ENCODE measurements at regions not wholly inside any gene's neighbourhood (a gene's known extent, or its start where the extent isn't known, plus 50 kb on each side); places are given as distances from the start of the nearest gene placed in this dataset.
A peak's percentile ranks its signal among the peaks of the same experiment; 100 is the strongest.

DNA sequence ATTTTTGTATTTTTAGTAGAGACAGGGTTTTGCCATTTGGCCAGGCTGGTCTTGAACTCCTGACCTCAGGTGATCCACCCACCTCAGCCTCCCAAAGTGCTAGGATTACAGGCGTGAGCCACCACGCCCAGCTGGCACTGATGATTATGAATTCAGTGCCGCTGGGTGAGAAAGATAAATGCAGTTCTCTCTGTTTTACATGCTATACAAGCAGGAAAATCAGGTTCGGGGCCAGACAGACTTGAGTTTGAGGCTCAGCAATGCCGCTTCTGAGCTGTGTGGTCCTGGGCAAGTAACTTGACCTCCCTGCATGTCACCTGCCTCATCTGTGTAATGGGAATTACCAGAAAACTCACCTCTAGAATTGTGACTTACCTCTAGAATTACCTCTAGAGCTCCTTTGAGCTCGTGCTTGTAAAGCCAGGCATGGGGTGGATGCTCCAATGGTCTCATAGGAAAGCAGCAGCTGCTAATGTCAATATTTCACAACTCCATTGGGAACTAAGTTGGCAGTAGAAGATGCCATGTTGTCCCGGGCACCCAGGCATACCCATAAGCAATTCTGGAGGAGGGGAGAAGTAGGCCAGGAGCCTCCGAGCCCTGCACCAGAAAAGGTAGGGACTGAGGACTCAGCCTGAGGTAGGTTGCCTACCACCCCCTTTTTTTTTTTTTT, 119.8 kb upstream of the SLC25A33 start:
- no peak for DNase-seq (ENCODE audit: low read depth)

DNA sequence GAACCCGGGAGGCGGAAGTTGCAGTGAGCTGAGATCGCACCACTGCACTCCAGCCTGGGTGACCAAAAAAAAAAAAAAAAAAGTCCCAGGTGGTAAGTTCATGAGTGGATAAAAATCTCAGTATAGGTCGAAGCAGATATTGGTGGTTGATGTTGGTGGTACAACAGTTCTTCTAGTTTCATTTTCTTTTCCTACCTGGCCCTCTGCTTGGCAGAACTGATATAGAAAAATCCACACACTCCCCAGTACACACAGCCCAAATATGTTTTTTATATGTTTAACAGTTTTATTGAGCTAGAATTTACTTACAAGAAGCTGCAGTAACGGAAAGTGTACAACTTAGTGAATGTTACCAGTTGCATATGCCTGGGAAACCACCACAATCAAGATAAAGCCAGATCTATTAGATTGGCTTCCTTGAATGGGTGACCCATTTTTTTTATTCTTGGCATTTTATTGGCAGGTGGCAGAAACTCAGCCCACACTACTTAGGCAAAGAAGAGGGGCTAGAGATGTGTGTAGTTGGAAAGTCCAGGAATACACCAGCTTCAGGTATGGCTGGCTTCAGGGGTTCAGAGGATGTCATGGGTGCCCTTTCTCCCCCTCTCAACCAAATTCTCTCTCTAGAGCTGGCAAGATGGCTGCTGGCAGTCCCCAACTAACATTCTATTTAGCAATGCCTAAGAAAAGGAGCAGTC, 118.3 kb upstream of the SLC25A33 start:
- no peak for DNase-seq (ENCODE audit: low read depth)

DNA sequence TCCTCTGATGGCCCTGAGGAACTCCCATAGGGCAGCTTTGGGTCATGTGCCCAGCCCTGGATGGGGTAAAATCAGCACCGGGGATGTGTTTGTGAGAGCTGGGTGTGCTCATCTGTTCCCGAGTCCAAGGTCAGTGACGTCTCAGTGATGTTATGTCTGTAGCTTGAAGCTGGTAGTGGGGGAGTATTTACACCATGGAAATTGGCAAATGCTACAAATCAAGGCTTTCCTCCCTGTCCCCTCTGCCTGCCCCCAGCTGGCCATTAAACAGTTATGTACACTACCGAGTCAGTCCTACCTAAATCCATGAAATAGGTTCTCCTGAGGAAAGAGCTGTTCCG, 117.8 kb upstream of the SLC25A33 start:
- DNase-seq (ENCODE audit: low read depth): no peak

DNA sequence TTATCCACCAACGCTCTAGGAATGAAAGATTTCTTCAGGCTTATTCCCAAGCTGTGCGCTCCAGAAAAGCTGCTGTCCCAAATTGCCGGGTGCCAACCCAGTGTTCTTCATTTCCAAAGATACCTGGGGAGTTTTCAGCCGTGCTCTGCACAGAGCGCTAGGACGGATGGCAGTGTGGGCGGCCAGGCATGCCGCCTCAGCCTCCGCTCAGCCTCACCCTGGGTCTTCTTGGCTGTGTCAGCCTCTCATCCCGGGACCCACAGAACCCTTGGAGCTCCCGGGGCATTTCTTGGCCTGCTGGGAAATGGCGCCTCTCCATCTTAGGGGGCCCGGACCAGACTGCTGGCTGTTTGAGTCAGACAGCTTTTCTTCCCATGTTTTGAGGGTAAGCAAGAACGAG, 116.9 kb upstream of the SLC25A33 start:
- no peak for DNase-seq (ENCODE audit: low read depth)

DNA sequence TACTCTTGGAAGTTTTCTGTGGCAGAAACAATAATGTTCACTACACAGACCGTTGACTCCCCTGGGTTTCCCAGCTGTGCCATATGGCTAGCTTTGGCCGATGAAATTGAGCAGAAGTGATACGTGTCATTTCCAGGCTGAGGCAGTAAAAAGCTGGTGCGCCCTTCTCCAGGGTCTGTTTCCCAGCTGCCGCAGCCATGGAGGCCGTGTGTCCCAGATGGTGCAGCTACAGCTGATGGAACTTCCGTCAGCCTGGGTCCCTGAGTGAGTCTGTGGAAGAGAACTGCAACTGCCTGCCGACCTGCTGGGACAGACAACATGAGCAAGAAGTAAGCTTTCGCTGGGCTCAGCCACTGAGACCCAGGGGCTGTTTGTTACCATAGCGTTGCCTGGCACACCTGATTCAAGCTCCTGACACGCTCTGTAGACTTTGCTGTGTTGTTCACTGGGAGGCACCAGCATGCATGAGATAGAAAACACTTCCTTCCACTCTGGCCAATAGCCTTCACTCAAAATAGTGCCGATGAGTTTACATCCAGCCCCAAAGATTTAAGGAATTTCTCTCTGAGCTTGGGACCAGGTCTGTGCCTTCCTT, 116.3 kb upstream of the SLC25A33 start:
- DNase-seq (ENCODE audit: low read depth): no peak

DNA sequence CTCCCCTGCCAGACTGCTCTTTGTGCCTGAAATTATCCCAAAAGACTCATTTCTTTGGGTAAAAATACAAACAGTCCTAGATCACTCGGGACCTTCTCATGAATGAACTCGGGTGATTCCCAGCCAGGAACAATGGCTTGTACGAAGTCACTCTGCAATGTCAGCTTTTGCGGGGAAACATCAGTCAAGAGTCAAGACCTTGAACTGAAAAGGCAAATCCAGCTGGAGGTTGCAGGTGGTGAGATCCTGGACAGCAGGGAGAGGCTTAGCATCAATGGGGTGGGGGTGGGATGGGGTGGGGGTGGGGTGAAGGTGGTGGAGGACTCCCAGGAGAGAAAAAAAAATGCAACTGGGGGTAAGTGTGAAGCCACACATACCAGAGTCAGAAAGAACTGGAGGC, 115.0 kb upstream of the SLC25A33 start:
- no peak for DNase-seq (ENCODE audit: low read depth)

DNA sequence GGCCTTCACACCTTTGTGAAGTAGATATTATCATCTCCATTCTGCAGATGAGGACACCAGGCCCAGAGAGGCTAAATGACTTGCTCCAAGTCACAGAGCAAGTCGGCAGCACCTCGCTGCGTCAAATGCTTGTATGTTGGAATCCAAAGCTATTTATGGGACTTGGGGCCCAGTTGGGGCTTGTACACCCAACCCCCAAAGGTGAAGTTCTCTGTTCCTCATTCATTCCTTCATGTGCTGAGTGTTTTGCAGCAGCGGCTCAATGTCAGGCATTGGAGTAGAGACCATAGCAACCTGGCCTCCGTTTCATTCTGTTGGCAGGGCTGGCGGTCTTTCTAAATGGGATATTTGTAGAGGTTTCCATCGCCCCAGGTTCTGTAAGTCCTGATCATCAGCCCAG, 113.4 kb upstream of the SLC25A33 start:
- no peak for DNase-seq (ENCODE audit: low read depth)

DNA sequence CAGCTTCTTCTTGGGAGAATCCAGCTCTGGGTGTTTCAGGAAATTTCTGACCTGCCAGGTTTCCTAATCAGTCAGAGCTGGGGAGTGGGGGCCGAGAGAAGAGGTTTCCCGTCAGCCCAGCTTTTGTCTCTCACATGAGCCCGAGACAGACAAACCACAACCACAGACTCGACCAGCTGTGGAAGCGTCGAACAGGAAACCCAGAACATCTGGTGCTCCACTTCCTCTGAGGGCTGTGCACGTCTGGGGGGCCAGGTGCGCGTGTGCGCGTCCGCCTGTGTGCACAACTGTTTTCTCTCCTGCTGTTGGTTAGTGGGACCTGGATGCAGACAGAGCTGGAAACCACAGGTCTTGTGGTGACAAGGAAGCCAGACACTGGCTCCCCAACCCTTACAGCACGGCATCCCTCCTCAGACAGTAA, 113.0 kb upstream of the SLC25A33 start:
- DNase-seq (ENCODE audit: low read depth): no peak

DNA sequence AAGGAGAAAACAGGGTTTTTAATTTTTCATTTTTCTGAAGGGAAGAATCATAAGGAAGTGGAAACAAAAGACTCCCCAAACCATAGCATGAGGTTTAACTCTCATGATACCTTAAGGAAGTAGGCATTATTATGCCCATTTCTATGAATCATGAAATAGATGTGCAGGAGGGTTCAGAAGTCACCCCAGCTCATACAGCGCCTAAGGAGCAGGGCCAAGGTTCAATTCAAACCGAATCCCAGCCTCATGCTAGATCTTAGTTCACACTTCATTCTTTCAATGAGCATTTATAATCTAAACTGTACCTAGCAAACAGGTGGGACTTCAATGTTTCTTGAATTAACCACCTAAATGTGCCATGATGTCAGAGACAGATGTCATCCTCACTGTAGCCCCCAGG, 111.9 kb upstream of the SLC25A33 start:
- no peak for DNase-seq (ENCODE audit: low read depth)

DNA sequence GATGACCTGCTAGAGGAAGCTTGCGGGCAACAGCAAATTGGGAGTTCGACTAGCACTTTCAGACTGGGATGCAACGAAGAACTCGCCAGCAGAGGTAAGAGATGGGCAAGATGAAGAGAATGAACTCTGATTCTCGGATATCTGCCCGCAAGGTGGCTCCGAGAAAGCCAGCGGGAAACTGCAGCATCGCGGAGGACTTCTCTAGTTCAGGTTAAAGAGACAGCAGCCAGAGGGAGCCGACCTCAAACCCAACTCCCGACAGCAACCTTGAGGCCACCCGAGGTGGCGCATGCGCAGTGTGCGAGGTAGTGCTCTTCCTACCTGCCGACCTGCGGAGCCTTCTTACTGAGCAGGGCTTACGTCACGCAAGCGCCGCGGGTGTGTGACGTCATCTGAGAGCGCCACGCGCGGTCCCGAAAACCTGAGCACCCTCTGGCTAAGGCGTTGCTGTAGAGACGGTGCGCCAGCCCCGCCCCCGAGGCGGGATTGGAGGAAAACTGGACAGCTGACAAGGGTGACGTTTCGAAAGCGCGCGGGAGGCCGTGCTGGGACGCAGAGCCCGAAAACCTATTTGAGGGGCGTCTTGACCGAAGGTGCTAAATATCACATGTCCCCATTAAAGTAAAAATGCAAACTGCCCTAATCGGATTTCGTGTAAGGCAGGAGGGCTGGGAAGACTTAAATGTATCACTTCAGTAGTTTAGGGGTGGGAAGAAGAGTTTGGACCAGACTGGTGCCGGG, 110.5 kb upstream of the SLC25A33 start:
- DNase-seq (ENCODE audit: low read depth): peak; percentile 98

DNA sequence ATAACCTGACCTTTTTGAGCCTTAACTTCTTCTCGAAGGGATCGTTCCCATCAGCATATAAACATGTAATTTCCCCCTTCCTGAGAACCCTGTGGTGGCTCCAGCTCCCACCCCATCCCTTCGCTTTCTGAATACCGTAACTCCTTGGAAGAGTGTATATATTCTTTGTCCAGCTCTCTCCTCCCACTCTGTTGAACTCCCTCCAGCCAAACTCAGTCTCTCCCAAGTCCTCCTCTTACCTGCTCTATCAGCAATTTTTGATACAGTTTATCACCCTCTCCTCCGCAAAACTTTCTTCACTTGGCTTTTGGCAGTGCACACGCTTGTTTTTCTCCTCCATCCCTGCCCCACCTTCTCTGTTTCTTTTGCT, 109.9 kb upstream of the SLC25A33 start:
- no peak for DNase-seq (ENCODE audit: low read depth)

DNA sequence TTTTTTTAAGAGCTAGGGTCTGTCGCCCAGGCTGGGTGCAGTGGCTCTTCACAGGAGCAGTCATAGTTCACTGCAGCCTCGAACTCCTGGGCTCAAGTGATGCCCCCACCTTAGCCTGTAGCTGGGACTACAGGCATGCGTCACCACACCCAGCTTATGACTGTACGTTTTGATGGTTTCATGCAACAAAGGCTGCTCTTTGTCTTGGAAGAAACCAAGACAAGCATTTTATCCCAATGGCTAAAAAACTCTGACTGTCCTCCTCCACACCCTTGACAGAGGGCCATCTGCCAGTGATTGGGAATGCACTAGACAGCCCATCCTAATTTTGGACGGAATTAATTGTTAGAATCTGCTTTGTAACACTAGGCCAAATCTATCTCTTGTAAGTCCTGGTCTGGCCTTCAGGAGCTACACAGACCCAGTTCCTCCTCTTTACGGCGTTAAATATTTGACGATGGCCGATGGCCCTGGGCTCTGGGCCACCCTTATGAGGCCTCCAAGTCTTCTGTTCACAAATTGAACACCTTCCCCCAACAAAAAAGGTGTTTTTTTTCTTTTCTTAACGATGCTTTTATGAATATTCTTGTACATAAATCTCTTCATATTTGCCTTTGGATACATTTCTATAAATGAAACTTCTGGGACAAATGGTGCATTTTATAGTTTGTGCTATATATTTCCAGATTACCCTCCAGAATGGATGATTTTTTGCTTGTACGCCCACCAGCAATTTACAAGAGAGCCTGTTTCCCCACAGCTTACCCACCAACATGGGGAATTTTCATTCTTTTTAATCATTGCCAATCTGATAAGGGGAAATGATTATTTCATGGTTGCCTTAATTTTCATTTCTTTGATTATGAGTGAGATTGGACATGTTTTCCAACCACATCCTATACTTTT, 104.8 kb upstream of the SLC25A33 start:
- no peak for DNase-seq (ENCODE audit: low read depth)

DNA sequence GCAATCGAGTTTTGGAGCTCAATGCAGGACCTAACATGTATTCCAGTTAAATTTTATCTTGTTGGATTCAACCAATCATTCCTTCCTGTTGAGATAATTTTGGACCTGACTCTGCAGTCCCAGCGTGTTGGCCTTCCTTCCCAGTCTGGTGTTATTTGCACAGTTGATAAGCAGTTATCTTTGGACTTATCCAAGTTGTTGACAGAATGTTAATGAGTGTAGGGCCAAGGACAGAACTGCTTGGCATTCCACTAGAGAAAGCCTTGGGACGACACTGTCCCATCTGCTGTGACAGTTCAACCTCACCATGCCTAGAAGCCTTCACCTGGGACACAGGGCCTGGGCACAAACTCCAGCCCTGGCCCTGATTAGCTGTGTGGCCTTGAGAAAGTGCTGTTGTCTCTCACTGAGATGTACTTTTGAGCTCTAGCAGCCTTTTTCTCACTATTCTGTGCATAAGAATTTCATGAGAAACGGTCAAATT, 104.1 kb upstream of the SLC25A33 start:
- DNase-seq (ENCODE audit: low read depth): no peak

DNA sequence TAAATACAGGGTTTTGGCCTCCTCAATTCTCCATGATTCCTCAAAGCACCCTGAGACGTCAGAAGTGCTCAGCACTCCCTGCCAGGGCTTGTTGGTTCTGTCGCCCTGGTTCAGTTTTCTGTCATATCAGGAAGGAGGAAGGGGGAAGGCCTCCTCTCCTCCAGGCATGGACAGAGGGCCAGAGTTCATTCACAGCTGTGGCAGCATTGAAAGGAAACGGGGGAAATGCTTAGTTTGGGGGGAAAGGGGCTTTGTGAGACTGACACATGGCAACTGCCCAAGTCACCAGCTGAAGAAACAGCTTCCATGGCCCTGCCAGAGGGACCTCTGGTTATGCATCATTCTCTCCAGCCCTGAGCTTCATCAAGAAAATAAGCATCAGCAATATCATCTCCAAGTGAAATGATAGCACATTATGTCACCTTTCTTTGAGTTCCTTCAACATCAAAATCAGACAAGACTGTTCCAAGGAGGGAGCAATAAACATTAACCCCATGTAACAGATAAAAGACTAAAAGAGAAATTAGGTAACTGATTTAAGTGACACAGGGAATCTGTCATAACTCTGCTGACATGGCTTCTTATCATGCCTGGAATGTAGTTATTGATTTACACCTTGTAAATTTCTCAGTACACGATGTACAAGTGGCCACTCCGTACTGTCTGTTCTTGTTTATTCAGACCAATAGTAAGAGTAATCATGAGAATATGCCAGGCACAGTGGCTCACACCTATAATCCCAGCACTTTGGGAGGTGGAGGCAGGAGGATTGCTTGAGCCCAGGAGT, 103.2 kb upstream of the SLC25A33 start:
- no peak for DNase-seq (ENCODE audit: low read depth)

DNA sequence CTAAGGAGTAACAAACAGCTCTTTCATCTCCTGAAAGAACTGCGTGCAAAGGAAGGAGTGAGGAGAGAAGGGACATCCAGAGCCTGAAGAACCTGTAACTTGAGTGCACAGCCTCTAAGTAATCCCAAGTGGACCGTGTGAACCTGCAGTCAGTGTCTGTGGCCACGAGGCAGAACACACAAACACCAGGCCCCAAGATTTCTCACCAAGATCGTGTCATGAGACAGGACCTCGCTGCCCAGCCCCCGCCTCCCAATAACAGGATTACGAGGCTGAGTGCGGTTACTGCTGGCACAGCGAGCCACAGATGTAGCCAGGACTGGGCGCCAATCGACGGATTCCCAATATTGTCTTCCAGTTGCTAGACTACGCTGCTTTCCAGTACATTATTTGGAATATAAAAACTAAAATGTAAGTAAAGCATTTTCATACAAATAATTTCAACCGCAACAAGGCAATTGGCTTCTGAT, 101.3 kb upstream of the SLC25A33 start:
- DNase-seq (ENCODE audit: low read depth): no peak

DNA sequence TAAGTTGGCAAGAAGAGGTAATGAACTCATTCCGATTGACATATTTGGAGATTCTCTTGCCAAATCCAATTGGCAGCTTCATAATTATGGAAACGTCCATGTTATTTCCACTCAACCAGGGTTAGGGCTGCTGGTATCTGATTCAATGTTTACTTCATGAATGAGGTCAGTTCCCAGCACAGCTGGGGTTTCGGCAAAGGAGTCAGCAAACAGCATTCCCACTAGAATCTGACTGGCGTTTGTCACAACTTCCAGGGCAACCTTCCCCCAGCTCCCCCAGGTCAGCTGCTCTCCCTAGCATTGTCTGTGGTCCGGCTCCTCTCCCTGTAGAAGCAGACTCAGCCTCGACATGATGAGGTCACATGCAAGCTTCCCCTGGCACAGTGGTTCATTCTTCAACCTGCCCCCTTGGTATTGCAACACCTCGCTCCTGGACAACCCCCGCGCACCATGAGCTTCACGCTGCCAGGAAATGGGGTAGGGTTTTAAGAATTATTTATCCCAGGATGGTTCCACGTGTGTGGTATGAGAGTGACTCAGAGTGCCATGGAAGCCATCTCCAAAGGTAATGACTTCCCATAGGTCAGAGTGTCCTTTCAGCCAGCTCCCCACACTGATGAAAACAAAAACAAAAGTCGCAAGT, 100.7 kb upstream of the SLC25A33 start:
- peak; percentile 53 for DNase-seq (ENCODE audit: low read depth)

DNA sequence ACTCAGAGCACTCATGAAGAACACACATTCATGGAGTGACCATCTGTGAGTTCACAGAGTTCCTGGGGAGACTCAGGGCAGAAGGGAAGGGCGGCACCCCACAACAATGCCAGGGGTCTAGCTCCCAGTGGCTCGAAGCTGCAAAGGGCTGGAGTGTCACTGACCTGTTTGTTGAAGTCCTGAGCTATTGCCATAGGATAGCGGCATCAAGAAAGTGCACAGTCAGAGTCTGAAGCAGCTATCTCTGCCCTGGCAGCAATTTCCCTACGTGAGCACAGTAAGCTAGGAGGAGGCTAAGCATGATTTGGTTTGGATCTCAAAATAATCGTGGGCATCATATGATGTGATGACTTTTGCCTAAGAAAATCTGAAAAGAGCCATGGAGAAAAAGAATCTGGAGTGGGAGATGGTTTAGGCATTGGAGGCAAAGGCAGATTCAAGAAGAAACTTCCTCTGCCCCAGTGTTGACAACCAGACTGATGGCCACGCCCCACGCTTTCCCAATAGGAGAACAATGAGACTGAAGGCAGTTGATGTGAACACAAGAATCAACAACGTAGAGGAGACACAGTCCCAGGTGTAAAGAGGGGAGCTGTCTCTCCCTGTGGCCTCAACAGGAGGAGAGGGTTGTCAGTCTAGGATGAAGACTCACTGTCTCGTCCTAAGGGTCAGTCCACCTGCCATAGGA, 100.0 kb upstream of the SLC25A33 start:
- no peak for DNase-seq (ENCODE audit: low read depth)

DNA sequence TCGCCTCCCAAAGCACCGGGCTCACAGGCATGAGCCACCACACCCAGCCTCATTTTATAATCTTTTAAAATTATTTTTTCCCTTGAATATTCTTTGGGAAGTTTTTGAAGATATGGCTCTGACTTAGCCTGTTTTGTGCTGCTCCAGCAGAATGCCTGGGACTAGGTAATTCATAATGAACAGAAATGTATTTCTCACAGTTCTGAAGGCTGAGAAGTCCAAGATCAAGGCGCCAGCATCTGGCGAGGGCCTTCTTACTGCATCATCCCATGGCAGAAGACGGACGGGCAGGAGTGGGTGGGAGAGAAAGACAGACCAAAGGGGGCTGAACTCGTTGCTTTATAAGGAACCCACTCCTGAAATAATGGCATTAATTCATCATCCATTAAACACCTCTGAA, 99.0 kb upstream of the SLC25A33 start:
- DNase-seq (ENCODE audit: low read depth): no peak

DNA sequence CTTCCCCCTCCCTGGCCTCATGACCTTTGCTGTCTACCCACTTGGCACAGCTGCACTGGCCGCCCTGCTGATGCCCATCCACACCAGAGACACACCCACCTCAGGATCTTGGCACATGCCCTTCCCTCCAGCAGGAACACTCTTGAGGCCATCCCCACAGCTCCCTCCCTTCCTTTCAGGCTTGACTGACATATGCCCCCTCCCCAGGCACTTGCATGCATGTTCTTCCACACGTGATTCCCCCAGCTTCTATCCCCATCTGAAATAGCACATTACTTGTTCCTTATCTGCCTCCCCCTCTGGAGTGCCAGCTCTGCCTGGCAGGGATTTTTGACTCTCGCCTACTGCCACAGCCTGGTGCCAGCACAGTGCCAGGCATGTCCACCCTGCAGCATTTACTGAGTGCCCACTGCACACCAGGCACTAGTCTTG, 98.5 kb upstream of the SLC25A33 start:
- no peak for DNase-seq (ENCODE audit: low read depth)

All from ELR (cell line).